ENCODE measurements at regions not wholly inside any gene's neighbourhood (a gene's known extent, or its start where the extent isn't known, plus 50 kb on each side); places are given as distances from the start of the nearest gene placed in this dataset.
A peak's percentile ranks its signal among the peaks of the same experiment; 100 is the strongest.

DNA sequence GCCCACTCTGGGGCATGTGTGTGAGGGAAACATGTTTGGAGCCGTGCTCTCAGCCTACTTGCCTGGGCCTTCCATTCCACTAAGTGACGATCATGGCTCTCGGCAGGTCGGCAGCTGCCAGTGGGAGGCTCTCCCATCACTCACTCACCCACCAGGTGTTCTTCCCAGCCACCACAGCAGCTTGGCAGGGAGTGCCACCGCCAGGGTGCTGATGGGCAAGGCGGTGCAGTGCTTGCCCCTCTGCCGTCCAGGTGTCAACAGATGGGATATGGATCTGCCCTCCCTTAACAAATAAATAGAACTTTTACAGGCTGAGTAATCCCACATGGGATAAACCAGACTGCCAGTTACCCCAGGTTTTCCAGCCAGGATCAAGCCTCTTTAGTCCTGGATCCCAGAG lies 205.5 kb upstream of the TMEM45B start:
- H3K27me3 ChIP-seq = no peaks in the 10 kb centered on the region
- no peak for TF ChIP-seq POLR2A (IDR thresholded peaks at IDR 0.05)
- no peak for TF ChIP-seq CTCF (IDR thresholded peaks at IDR 0.05)
- intact Hi-C loops (cut with DNase I) = no loop called here
- no peaks in the 10 kb centered on the region for H3K36me3 ChIP-seq
- no peak for DNase-seq
- 80 to 92% methylated on average over 4 to 5 of the region's 7 CpGs for WGBS, 2 donors
- H3K4me1 ChIP-seq = peaks cover 15 to 16% of the 10 kb centered on the region in 2 donors
- H3K4me3 ChIP-seq (replicated peaks in 1 of 3) = no peak overlapping the region
- no peaks in the 10 kb centered on the region for H3K9me3 ChIP-seq
- H3K27ac ChIP-seq = no peak overlapping the region

- no peaks in the 10 kb centered on the region for H3K36me3 ChIP-seq
- H3K27ac ChIP-seq = no peak overlapping the region
- no peak for DNase-seq
- TF ChIP-seq CTCF (IDR thresholded peaks at IDR 0.05) = no peak
- TF ChIP-seq POLR2A (IDR thresholded peaks at IDR 0.05) = no peak
- intact Hi-C loops (cut with DNase I) = no loop called here
- H3K4me1 ChIP-seq = peaks cover 15 to 16% of the 10 kb centered on the region in 2 donors
- no peak overlapping the region for H3K4me3 ChIP-seq (replicated peaks in 1 of 3)
- no peaks in the 10 kb centered on the region for H3K27me3 ChIP-seq
- H3K9me3 ChIP-seq = no peaks in the 10 kb centered on the region
- 79 to 97% methylated on average over 5 of the region's 5 CpGs for WGBS, 2 donors
Measured at GRCh38 chr11:129610545-129610944, 205.1 kb upstream of the TMEM45B start.

- no peak overlapping the region for H3K4me3 ChIP-seq (replicated peaks in 1 of 3)
- no peak for TF ChIP-seq CTCF (IDR thresholded peaks at IDR 0.05)
- no peaks in the 10 kb centered on the region for H3K9me3 ChIP-seq
- H3K4me1 ChIP-seq = peaks cover 15 to 16% of the 10 kb centered on the region in 2 donors
- H3K27me3 ChIP-seq = no peaks in the 10 kb centered on the region
- WGBS, 2 donors = 40 to 48% methylated on average over 17 of the region's 17 CpGs
- DNase-seq = peak; percentile 41 to 48
- peak overlapping the region in 2 of 3 donors; percentile 6 to 21 for H3K27ac ChIP-seq
- intact Hi-C loops (cut with DNase I) = no loop called here
- H3K36me3 ChIP-seq = no peaks in the 10 kb centered on the region
Measured at GRCh38 chr11:129611661-129612446, 203.8 kb upstream of the TMEM45B start.

GRCh38 chr11:129612447-129612961 lies 203.1 kb upstream of the TMEM45B start:
- peak overlapping the region in 1 of 3 donors; percentile 21 for H3K27ac ChIP-seq
- no peak for DNase-seq
- WGBS, 2 donors = 64 to 65% methylated on average over 8 of the region's 8 CpGs

More at GRCh38 chr11:129612447-129612961, 203.1 kb upstream of the TMEM45B start:
- H3K4me3 ChIP-seq (replicated peaks in 1 of 3) = no peak overlapping the region
- peaks cover 15 to 16% of the 10 kb centered on the region in 2 donors for H3K4me1 ChIP-seq
- H3K9me3 ChIP-seq = no peaks in the 10 kb centered on the region
- H3K27me3 ChIP-seq = no peaks in the 10 kb centered on the region
- TF ChIP-seq POLR2A (IDR thresholded peaks at IDR 0.05) = no peak
- no peak for TF ChIP-seq CTCF (IDR thresholded peaks at IDR 0.05)
- intact Hi-C loops (cut with DNase I) = no loop called here
- no peaks in the 10 kb centered on the region for H3K36me3 ChIP-seq

Data from thyroid gland (tissue), 4 donors.